ENCODE measurements at regions not wholly inside any gene's neighbourhood (a gene's known extent, or its start where the extent isn't known, plus 50 kb on each side); places are given as distances from the start of the nearest gene placed in this dataset.

- H3K27me3 ChIP-seq: no peaks in the 10 kb centered on the region
- H3K4me3 ChIP-seq (ENCODE audit: low read depth in 1 of 2, low read length in 1 of 2): no peak overlapping the region
- no peak for TF ChIP-seq CTCF (IDR thresholded peaks at IDR 0.05)
- H3K4me1 ChIP-seq (ENCODE audit: control insufficient read depth in 1 of 2, insufficient read depth in 1 of 2, low read depth in 1 of 2, low read length in 1 of 2): no peaks in the 10 kb centered on the region
- no peak overlapping the region for H3K27ac ChIP-seq
- H3K9me3 ChIP-seq: no peaks in the 10 kb centered on the region
- no peaks in the 10 kb centered on the region for H3K36me3 ChIP-seq
Measured at GRCh38 chr12:115109863-115110262, 425.9 kb upstream of the TBX3 start.

- Histone ChIP-seq H3K27ac (no peak overlapping the region), H3K4me3 (ENCODE audit: low read depth in 1 of 2, low read length in 1 of 2) (no peak overlapping the region), H3K36me3 (no peaks in the 10 kb centered on the region), H3K27me3 (no peaks in the 10 kb centered on the region), H3K9me3 (no peaks in the 10 kb centered on the region), H3K4me1 (ENCODE audit: control insufficient read depth in 1 of 2, insufficient read depth in 1 of 2, low read depth in 1 of 2, low read length in 1 of 2) (no peaks in the 10 kb centered on the region)
- TF ChIP-seq CTCF (IDR thresholded peaks at IDR 0.05): no peak
Measured at GRCh38 chr12:115108129-115109100, 424.4 kb upstream of the TBX3 start.

GRCh38 chr12:115103884-115104883 lies 420.2 kb upstream of the TBX3 start:
- Histone ChIP-seq H3K4me1 (ENCODE audit: control insufficient read depth in 1 of 2, insufficient read depth in 1 of 2, low read depth in 1 of 2, low read length in 1 of 2) (no peaks in the 10 kb centered on the region), H3K27me3 (no peaks in the 10 kb centered on the region), H3K27ac (no peak overlapping the region), H3K36me3 (no peaks in the 10 kb centered on the region), H3K9me3 (no peaks in the 10 kb centered on the region), H3K4me3 (ENCODE audit: low read depth in 1 of 2, low read length in 1 of 2) (no peak overlapping the region)
- TF ChIP-seq CTCF (IDR thresholded peaks at IDR 0.05): no peak

GRCh38 chr12:115102450-115102849 lies 418.5 kb upstream of the TBX3 start:
- no peaks in the 10 kb centered on the region for H3K4me1 ChIP-seq (ENCODE audit: control insufficient read depth in 1 of 2, insufficient read depth in 1 of 2, low read depth in 1 of 2, low read length in 1 of 2)
- TF ChIP-seq CTCF (IDR thresholded peaks at IDR 0.05): no peak
- no peaks in the 10 kb centered on the region for H3K36me3 ChIP-seq
- H3K27ac ChIP-seq: no peak overlapping the region
- no peaks in the 10 kb centered on the region for H3K9me3 ChIP-seq
- no peak overlapping the region for H3K4me3 ChIP-seq (ENCODE audit: low read depth in 1 of 2, low read length in 1 of 2)
- no peaks in the 10 kb centered on the region for H3K27me3 ChIP-seq

- no peak for TF ChIP-seq CTCF (IDR thresholded peaks at IDR 0.05)
- H3K9me3 ChIP-seq: no peaks in the 10 kb centered on the region
- no peaks in the 10 kb centered on the region for H3K4me1 ChIP-seq (ENCODE audit: control insufficient read depth in 1 of 2, insufficient read depth in 1 of 2, low read depth in 1 of 2, low read length in 1 of 2)
- H3K27me3 ChIP-seq: no peaks in the 10 kb centered on the region
- H3K4me3 ChIP-seq (ENCODE audit: low read depth in 1 of 2, low read length in 1 of 2): no peak overlapping the region
- no peak overlapping the region for H3K27ac ChIP-seq
- no peaks in the 10 kb centered on the region for H3K36me3 ChIP-seq
Measured at GRCh38 chr12:115101520-115101919, 417.5 kb upstream of the TBX3 start.
